NK-92 (cell line): ENCODE measurements at regions not wholly inside any gene's neighbourhood (a gene's known extent, or its start where the extent isn't known, plus 50 kb on each side); places are given as distances from the start of the nearest gene placed in this dataset.
"Not testable (repeated sequence)": the region's sequence is repeated elsewhere in the genome, so short reads cannot be mapped to it uniquely, and the experiment has no call there.

Experiments
- DNase-seq: peaks from one replicate; lab custom pipeline; 2025; ENCODE audit not compliant: unreplicated experiment; lab: John Stamatoyannopoulos, UW

DNA sequence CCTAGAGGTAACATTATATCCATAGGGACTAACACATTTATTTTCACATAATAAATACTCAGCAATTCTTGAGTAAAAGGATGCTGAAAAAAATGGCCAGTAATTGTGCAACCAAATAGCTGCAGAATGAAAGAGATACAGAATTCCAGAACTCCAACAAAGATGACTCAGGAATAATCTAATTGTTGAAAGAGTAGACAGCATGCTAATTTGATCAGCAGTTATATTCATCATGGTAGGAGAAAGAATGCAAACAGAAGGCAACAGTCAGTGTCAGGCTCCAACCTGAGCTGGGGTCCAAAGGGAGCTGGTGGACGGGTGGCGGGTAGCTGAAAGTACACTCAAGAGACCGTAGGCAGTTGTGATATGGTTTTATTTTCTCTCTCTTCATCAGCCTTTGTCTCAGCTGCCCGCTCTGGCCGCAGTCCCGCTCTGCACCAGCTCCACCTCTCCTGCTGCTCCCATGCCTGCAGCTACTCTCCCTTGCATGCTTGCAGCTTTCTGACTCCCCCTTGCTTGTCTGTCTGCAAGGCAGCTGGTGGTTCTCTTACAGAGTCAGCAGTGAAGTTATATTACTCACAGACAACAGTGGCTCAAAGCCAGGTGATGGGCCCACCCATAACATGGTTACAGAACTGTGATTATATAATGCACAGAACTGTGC is 1150.1 kb downstream of the STIM2 start:
- DNase-seq = no peak

DNA sequence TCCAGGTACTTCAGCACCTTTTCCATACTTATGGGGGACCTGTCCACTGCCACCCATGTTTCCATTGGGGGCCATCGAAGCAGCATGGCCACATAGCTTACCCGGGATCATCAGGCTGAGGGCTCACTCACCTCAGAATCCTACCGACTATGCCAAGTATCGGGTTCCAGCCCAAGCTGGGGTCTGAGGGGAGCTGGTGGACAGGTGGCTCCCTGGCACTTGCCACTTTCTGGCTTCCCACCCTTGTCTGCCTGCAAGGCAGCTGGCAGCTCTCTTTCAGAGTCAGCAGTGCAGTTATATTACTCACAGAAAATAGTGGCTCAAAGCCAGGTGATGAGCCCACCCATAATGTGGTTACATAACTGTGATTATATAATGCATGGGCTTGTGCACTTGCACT is 1153.8 kb downstream of the STIM2 start:
- DNase-seq = no peak

DNA sequence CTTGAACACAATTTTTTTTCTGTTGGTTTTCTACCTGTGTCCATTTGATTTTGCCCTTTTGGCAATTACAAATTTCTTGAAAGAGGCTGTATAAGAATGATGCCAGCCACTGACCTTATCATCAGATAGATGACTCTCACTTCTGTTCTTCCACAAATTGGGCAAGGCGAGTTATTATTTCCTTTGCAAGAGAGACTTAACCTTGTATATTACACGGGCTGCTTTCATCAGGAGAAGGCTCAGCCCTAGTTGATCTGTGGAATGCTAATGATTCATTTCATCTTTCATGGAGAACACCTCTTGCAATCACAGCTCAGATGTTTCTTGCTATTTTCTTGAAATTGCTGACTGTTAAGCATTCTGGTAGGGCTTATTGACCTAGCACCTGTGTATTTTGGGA is 1155.4 kb downstream of the STIM2 start:
- no peak for DNase-seq

DNA sequence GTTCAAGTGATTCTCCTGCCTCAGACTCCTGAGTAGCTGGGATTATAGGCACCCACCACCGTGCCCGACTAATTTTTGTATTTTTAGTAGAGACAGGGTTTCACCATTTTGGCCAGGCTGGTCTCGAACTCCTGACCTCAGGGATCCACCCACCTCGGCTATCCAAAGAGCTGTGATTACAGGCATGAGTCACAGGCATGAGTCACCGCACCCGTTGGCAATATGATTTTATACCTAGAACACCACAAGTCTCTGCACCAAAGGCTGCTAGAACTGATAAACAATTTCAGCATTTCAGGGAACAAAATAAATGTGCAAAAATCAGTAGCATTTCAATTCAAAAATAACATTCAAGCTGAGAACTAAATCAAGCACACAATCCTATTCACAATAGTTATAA is 1177.6 kb downstream of the STIM2 start:
- not testable (repeated sequence) for DNase-seq

DNA sequence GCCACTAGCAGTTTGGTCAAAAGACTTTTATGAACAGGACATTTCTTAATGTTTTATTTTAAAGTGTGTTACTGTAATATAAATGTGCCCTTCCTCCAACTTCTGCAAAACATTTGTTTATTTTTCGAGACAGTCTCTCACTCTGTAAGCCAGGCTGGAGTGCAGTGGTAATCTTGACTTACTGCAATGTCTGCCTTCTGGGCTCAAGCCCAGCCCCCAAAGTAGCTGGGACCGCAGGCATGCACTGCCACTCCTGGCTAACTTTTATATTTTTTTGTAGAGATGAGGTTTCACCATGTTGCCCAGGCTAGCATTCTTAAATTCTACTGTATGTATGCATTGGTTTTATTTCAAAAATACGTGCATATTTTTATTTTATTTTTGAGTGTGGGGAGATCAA is 1201.9 kb downstream of the STIM2 start:
- DNase-seq = no peak

DNA sequence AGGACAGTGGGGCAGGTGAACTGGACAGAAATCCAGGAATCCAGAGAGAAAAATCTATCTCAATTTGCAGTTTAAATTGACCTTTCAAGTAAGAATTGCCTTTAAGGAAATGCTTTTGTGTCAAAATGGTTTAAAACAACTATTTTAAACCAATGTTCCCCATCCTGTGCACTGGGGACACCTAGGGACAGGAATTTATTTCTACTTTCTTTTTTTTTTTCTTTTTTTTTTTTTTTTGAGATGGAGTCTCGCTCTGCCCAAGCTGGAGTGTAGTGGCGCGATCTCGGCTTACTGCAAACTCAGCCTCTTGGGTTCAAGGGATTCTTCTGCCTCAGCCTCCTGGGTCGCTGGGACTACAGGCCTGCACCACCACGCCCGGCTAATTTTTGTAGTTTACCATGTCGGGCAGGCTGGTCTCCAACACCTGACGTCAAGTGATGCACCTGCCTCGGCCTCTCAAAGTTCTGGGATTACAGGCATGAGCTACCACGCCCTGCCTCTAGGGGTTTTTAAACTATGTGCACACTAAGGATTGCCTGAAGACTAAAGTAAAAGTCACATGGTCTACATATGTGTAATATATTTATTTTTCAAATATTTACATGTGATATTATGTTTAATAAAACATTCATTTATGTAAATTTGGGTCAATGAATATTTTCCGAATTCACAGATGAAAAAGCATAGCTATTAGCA is 1213.4 kb downstream of the STIM2 start:
- no peak for DNase-seq

DNA sequence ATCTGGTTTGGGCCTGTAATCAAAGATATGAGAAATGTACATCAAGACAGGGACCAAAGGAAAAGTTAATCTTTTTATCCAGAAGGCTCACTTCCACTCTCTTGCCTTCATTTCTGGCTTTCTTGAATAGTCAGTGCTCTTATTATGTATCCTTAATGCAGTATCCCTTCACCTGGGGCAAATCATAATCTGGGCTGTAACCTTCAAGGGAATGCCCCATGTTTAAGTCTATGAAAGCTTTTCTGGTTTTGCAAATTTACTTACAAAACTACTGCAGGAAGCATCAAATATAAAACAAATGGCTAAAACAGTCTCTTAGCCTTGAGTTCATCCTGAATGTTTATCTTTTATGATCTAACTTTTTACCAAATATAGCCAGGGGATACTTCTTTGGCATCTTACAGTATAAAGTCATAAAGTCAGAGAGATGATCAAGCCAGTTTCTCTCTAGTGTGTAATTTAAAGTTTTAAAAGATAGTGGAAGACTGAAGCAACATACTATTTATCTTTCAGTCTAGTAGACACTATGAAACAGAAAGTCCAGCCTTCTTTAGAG is 1214.8 kb downstream of the STIM2 start:
- DNase-seq = no peak

DNA sequence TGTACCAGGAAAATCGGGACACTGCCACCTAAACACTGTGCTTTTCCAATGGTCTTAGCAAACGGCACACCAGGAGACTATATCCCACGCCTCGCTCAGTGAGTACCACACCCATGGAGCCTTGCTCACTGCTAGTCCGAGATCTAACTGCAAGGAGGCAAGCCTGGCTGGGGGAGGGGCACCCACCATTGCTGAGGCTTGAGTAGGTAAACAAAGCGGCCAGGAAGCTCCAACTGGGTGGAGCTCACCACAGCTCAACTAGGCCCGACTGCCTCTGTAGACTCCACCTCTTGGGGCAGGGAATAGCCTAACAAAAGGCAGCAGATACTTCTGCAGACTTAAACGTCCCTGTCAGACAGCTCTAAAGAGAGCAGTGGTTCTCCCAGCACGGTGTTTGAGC is 1216.6 kb downstream of the STIM2 start:
- DNase-seq = not testable (repeated sequence)

DNA sequence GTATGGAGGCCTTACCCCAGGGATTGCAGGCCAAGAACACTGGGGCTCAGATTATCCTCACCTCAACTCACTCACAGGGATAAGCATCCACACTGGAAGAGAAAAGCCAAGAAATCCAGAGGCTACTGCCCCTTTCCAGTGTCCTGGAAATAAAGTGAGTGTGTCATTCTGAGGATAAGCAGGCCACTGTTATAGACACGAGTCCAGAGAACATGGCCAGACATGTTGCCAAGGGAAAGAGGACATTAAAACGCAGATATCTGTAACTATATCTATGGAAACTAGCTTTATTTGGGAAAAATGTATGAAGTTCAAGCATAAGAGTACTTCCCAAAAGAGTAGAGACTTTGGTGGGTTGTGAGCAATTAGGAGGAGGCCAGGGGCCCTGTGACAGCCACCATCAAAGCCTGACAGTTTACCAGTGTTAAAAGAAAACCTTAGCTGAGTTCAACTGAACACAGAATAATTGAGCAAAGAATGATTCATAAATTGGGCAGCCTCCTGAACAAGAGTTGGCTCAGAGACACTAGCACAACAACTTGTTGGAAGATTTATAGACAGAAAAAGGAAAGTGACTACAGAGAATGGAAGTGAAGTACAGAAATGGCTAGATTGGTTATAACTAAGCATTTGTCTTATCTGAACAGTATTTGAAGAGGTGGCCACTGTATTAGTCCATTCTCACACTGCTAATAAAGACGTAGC is 1222.2 kb downstream of the STIM2 start:
- DNase-seq = no peak

DNA sequence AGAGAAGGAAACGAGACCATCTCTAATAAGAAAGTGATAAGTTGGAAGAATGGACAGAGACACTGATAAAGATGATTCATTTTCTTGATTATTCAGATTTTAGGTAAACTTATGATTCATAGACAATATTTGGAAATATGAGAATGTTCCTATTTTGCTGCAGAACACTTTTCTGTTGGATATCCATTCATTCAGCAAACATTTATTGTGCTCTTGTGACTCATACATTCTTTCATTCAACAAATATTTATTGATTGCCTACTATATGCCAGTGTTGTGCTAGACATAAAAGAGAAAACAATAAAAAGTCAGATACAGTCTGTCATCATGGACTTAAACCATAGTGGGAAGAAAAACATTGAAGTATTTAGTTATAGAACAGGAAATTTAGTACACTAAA is 1232.0 kb downstream of the STIM2 start:
- no peak for DNase-seq

DNA sequence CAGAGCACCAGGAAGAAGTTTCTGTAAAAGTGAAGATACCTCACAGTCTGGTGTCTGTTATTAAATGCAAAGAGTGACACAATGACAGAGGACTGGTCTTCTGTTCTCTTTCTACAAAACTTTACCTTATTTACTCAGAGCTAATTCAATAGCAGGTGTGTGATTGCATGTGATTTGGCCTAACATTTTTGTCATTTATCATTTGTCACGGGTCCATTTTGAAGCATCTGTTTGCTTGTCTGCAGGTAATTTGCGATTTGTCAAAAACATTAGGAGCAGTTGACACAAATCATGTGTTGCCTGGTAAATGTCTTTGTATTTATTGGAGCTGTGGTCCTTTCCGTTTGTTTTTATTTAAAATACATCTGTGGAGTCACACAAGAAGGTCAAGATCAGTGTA is 1232.4 kb downstream of the STIM2 start:
- DNase-seq = no peak

DNA sequence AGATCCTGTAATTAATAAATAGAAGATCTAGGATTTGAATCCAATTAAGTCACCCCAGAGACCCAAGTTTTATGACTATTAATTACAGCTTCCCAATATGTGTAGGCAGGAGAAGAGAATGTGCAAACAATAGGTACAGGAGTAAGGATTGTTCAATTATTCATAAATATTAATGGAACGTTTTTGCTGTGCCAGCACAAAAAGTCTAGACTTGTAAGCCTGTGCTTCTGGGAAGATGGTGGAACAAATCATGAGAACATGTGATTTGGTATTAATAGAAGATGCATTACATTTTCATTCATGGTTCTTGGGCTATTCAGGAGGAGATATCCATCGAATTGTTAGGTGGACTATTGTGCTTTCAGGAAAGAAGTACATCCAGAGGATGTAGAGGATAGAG is 1240.9 kb downstream of the STIM2 start:
- no peak for DNase-seq

DNA sequence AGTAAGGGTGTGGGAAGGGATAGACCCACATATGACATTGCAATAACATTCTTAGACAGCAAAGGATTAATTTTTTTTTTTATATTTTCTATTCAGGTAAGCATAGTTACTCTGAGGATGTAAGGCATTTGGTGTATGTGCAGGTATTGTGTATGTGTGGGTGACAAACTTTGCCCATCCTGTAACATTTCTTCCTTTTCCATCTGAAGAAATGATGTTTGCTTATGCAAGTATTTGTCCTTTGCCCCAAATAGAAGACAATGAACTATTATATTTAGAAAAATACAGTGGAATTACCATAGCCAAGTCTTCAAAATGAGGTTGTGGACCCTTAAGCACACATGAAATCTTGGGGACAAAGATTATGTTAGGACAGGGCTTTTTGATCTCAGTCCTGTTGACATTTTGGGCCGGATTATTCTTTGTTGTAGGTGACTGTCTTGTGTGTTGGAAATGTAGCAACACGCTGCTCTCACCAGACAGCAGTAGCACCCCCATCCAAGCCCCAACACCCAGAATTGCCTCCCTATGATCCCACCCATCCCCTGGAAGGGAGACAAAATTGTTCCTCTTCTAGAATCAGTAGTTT is 1244.7 kb downstream of the STIM2 start:
- no peak for DNase-seq

DNA sequence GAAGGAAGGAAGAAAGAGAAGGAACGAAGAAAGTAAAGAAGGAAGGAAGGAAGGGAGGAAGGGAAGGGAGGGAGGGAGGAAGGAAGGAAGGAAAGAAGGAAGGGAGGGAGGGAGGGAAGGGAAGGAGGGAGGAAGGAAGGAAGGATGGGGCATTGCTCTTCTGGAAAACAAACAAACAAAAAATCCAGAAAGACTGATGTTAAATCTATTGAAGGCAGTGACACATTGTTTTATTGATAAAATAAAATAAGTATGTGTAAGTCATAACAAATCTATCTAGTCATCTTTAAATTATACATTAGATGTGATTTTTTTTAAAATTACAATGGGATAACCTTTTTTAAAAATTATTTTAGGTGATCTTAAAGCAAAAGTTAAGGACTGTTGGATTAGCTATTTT is 1245.5 kb downstream of the STIM2 start:
- DNase-seq = no peak

DNA sequence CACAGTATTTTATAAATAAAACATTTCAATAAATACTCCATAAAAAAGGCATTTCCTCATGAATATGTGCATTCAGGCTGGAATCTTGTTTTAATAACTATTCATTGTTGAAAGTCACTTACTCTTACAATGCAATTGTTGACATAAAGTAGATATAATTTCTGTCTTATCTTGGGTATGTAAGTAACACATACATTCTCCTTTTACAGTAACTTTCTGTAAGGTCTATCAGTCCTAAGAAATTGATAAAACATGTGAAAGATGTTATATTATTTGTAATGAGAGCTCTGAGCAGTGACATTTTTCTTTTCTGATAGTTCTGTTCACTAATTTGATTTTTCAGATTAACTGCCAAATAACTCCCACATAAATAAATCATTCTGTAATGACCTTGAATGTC is 1249.2 kb downstream of the STIM2 start:
- no peak for DNase-seq

DNA sequence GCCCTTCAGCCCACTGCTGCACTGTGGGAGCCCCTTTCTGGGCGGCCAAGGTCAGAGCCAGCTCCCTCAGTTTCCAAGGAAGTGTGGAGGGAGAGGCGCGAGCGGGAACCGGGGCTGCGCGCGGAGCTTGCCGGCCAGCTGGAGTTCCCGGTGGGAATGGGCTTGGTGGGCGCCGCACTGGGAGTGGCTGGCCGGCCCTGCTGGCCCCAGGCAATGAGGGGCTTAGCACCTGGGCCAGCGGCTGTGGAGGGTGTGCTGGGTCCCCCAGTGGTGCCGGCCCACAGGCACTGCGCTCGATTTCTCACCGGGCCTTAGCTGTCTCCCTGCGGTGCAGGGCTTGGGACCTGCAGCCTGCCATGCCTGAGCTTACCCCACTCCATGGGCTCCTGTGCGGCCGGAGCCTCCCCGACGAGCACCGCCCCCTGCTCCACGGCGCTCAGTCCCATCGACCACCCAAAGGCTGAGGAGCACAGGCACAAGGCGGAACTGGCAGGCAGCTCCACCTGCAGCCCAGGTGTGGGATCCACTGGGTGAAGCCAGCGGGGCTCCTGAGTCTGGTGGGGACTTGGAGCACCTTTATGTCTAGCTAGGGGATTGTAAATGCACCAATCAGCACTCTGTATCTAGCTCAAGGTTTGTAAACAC is 1252.2 kb downstream of the STIM2 start:
- DNase-seq = not testable (repeated sequence)

DNA sequence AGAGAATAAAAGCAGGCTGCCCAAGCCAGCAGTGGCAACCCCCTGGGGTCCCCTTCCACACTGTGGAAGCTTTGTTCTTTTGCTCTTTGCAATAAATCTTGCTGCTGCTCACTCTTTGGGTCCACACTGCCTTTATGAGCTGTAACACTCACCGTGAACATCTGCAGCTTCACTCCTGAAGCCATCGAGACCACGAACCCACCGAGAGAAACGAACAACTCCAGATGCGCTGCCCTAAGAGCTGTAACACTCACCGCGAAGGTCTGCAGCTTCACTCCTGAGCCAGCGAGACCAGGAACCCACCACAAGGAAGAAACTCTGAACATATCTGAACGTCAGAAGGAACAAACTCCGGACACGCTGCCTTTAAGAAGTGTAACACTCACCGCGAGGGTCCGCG is 1252.9 kb downstream of the STIM2 start:
- not testable (repeated sequence) for DNase-seq

DNA sequence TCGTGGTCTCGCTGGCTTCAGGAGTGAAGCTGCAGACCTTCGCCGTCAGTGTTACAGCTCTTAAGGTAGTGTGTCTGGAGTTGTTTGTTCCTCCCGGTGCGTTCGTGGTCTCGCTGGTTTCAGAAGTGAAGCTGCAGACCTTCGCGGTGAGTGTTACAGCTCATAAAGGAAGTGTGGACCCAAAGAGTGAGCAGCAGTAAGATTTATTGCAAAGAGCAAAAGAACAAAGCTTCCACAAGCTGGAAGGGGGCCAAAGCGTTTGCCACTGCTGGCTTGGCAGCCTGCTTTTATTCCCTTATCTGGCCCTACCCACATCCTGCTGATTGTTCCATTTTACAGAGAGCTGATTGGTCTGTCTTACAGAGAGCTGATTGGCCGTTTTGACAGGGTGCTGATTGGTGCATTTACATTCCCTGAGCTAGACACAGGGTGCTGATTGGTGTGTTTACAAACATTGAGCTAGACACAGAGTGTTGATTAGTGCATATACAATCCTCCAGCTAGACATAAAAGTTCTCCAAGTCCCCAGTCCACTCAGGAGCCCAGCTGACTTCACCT is 1256.0 kb downstream of the STIM2 start:
- DNase-seq = not testable (repeated sequence)

DNA sequence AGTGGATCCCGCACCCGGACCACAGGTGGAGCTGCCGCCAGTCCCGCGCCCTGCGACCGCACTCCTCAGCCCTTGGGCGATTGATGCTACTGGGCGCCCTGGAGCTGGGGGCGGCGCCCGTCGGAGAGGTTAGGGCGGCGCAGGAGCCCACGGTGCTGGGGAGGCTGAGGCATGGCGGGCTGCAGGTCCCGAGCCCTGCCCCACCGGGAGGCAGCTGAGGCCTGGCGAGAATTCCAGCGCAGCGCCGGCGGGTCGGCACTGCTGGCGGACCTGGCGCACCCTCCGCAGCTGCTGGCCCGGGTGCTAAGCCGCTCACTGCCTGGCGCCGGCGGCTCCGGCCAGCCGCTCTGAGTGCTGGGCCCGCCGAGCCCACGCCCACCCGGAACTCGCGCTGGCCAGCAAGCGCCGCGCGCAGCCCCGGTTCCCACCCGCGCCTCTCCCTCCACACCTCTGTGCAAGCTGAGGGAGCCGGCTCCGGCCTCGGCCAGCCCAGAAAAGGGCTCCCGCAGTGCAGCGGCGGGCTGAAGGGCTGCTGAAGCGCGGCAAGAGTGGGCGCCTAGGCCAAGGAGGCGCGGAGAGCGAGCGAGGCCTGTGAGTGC is 1256.5 kb downstream of the STIM2 start:
- DNase-seq = no peak

DNA sequence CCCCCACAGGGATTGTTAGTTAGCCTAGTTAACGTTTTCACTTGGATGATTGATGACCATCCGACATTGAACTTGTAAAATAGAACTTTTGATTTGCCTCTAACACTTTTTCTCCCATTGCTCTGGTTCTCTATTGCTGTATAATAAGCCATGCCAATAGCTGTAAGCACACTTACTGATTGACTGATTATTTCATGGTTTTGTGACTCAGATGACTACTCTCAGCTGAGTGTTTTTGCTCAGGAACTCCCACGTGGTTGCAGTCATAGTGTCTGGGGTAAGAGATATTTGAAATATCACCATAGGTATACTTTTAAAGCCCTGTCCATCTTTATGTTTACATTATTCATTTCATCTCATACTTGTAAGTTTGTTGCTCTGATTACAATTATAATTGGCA is 1285.5 kb downstream of the STIM2 start:
- DNase-seq = no peak
